Activated CD4-positive, alpha-beta T cell treated with anti-CD3 and anti-CD28 coated beads for 36 hours (primary cell): ENCODE measurements at regions not wholly inside any gene's neighbourhood (a gene's known extent, or its start where the extent isn't known, plus 50 kb on each side); places are given as distances from the start of the nearest gene placed in this dataset.

ENCODE experiments used
- ATAC-seq: fragments of 200-7000 bp; cut with Tn5 transposase; one replicate; pipeline ENCODE4 v1.10.0; 2021; ENCODE audit warnings: mild to moderate bottlenecking, moderate library complexity
- CTCF ChIA-PET: fragments of 350-600 bp; sonication (Branson Sonifier 250); formaldehyde crosslinking; loops from one replicate; lab custom pipeline; 2021; ENCODE audit warnings: antibody characterized with exemption; lab: Charles Lee
- POLR2A ChIA-PET: fragments of 350-600 bp; sonication (Branson Sonifier 250); formaldehyde crosslinking; loops from one replicate; lab custom pipeline; 2021; ENCODE audit warnings: antibody characterized with exemption, inconsistent platforms; lab: Charles Lee
- DNase-seq: peaks from one replicate; pipeline ENCODE4 v3.0.0-alpha.2; 2020
- H3K27ac Mint-ChIP-seq: one replicate; pipeline ENCODE4 v1.8.0; 2021; ENCODE audit warnings: mixed read lengths
- H3K27me3 Mint-ChIP-seq: one replicate; pipeline ENCODE4 v1.8.0; 2021; ENCODE audit warnings: mixed read lengths
- H3K36me3 Mint-ChIP-seq: one replicate; pipeline ENCODE4 v1.8.0; 2021; ENCODE audit warnings: low read depth, mixed read lengths
- H3K4me1 Mint-ChIP-seq: one replicate; pipeline ENCODE4 v1.8.0; 2021; ENCODE audit warnings: mixed read lengths
- H3K4me3 Mint-ChIP-seq: one replicate; pipeline ENCODE4 v1.8.0; 2021; ENCODE audit warnings: mild to moderate bottlenecking, moderate library complexity, mixed read lengths
- H3K9me3 Mint-ChIP-seq: one replicate; pipeline ENCODE4 v1.8.0; 2021; ENCODE audit warnings: low read depth, mixed read lengths
- intact Hi-C, 2 experiments: fragments of 100-400 bp; cut with DNase I in 1 of 2; cut with micrococcal nuclease in 1 of 2; formaldehyde crosslinking; loops; one replicate each; pipeline versions ENCODE4 v1.14.2 to v1.15.1; 2022 to 2024; cut with DNase I, micrococcal nuclease

DNA sequence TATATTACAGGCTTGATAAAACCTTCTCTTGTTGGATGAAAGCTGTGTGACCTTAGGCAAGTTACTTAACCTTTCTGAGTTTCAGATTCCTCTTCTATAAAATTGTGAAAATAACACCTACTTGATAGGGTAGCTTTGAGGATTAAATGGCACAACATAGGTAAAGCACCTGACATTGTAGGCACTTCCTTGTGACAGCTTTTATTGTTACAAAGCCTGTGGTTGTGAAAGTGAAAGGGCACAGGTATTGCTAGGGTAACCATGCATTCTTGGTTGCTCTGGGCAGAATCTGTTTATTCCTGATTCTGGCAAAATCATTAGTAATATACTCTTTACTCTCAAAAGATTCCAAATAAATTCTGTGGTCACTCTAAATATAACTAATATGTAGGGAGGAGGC lies 493.4 kb downstream of the OLFM4 start:
- CTCF ChIA-PET = no interaction called here
- H3K4me1 Mint-ChIP-seq = no peaks in the 10 kb centered on the region
- intact Hi-C loops = no loop called here
- no peak overlapping the region for H3K4me3 Mint-ChIP-seq
- POLR2A ChIA-PET = no interaction called here
- no peaks in the 10 kb centered on the region for H3K27me3 Mint-ChIP-seq
- no peak overlapping the region for H3K27ac Mint-ChIP-seq
- no peaks in the 10 kb centered on the region for H3K36me3 Mint-ChIP-seq
- H3K9me3 Mint-ChIP-seq = peaks cover 4% of the 10 kb centered on the region
- DNase-seq (no peak), ATAC-seq (no peak)

DNA sequence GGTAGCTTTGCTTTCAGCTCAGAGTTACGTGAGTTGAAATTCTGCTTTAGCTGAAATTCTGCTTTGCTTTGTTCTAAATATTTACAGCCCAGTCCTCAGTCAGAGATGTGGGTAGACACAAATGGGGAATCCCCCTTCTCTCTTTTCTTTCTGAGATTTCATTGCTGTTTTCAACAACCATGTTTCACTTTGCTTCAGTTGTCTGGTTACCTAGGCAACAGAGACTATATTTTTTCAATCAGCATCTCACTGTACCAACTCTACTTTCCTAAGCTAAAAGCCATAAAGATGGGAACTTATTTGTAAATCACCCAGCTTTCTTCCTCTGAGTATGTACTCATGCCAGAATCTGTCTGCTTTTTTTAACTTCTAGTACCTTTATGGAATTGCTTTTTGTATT lies 509.0 kb downstream of the OLFM4 start:
- DNase-seq = no peak
- no peaks in the 10 kb centered on the region for H3K36me3 Mint-ChIP-seq
- H3K4me3 Mint-ChIP-seq = no peak overlapping the region
- H3K27me3 Mint-ChIP-seq = no peaks in the 10 kb centered on the region
- H3K4me1 Mint-ChIP-seq = no peaks in the 10 kb centered on the region
- CTCF ChIA-PET = no interaction called here
- intact Hi-C loops = no loop called here
- no peak overlapping the region for H3K27ac Mint-ChIP-seq
- POLR2A ChIA-PET = no interaction called here
- no peak for ATAC-seq
- no peaks in the 10 kb centered on the region for H3K9me3 Mint-ChIP-seq

- ATAC-seq = no peak
Measured at GRCh38 chr13:53545340-53545941, 516.8 kb downstream of the OLFM4 start.

DNA sequence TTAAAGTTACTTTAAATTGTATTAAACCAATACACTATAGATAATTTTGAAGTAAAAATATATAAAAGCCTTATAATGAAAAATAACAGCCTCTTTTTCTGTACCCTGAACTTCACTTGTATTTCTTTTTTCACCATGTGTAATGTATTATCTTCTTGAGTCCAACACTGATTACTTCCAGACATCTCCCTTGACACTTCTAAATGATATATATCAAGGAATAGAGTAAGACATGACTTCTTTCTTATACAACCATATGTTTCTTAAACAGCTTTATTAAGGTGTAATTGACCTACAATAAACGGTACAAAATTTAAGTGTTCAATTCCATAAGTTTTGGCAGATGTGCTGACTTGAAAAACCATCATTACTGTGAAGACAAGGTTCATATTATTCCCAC lies 531.9 kb downstream of the OLFM4 start:
- Mint-ChIP-seq H3K9me3 (peaks cover 6% of the 10 kb centered on the region), H3K27ac (no peak overlapping the region), H3K4me3 (no peak overlapping the region)

More at GRCh38 chr13:53545340-53545941, 516.8 kb downstream of the OLFM4 start:
- no peaks in the 10 kb centered on the region for H3K4me1 Mint-ChIP-seq
- CTCF ChIA-PET = no interaction called here
- H3K27me3 Mint-ChIP-seq = no peaks in the 10 kb centered on the region
- POLR2A ChIA-PET = no interaction called here
- H3K36me3 Mint-ChIP-seq = no peaks in the 10 kb centered on the region
- no peak overlapping the region for H3K27ac Mint-ChIP-seq
- H3K4me3 Mint-ChIP-seq = no peak overlapping the region
- peaks cover 2% of the 10 kb centered on the region for H3K9me3 Mint-ChIP-seq
- intact Hi-C loops = no loop called here
- DNase-seq = no peak

GRCh38 chr13:53562419-53562818 lies 533.8 kb downstream of the OLFM4 start:
- ChIA-PET POLR2A (no interaction called here), CTCF (no interaction called here)
- H3K9me3 Mint-ChIP-seq = peaks cover 6% of the 10 kb centered on the region
- H3K4me3 Mint-ChIP-seq = no peak overlapping the region
- ATAC-seq = no peak
- no peak overlapping the region for H3K27ac Mint-ChIP-seq
- no peak for DNase-seq
- H3K36me3 Mint-ChIP-seq = no peaks in the 10 kb centered on the region
- intact Hi-C loops = no loop called here
- no peaks in the 10 kb centered on the region for H3K4me1 Mint-ChIP-seq
- no peaks in the 10 kb centered on the region for H3K27me3 Mint-ChIP-seq

More for the DNA sequence above, 531.9 kb downstream of the OLFM4 start:
- DNase-seq (no peak), ATAC-seq (no peak)
- intact Hi-C loops = no loop called here
- POLR2A ChIA-PET = no interaction called here
- no peaks in the 10 kb centered on the region for H3K27me3 Mint-ChIP-seq
- H3K4me1 Mint-ChIP-seq = no peaks in the 10 kb centered on the region
- CTCF ChIA-PET = no interaction called here
- no peaks in the 10 kb centered on the region for H3K36me3 Mint-ChIP-seq

DNA sequence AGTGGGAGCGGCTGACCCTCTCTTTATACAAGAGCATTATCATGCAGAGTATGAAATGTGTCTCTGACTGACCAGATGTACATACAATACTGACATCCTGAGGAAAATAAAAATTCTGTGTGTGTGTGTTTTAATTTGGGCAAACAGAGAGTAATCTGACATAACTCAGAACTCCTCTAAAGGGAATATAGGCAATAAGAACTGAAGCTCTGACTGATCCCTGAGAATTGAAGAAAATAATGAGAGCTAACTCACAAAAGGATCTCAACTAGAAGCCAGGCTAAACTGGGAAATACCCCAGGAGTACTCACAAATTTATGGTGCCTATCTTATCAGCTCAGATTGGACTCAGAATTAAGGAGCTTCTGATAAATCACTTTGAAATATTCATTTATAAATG lies 539.9 kb downstream of the OLFM4 start:
- ChIA-PET POLR2A (no interaction called here), CTCF (no interaction called here)
- H3K9me3 Mint-ChIP-seq = peaks cover 8% of the 10 kb centered on the region
- no peak for ATAC-seq
- H3K27ac Mint-ChIP-seq = no peak overlapping the region
- no peak overlapping the region for H3K4me3 Mint-ChIP-seq
- H3K27me3 Mint-ChIP-seq = no peaks in the 10 kb centered on the region
- intact Hi-C loops = no loop called here
- DNase-seq = no peak
- H3K36me3 Mint-ChIP-seq = no peaks in the 10 kb centered on the region
- H3K4me1 Mint-ChIP-seq = no peaks in the 10 kb centered on the region

GRCh38 chr13:53569453-53569852 lies 540.8 kb downstream of the OLFM4 start:
- DNase-seq = no peak
- H3K27ac Mint-ChIP-seq = no peak overlapping the region
- H3K9me3 Mint-ChIP-seq = peaks cover 8% of the 10 kb centered on the region
- H3K27me3 Mint-ChIP-seq = no peaks in the 10 kb centered on the region
- ChIA-PET CTCF (no interaction called here), POLR2A (no interaction called here)
- no peak for ATAC-seq
- no peaks in the 10 kb centered on the region for H3K4me1 Mint-ChIP-seq
- H3K4me3 Mint-ChIP-seq = no peak overlapping the region
- intact Hi-C loops = no loop called here
- no peaks in the 10 kb centered on the region for H3K36me3 Mint-ChIP-seq

GRCh38 chr13:53601113-53601512 lies 572.5 kb downstream of the OLFM4 start:
- intact Hi-C loops = no loop called here
- Mint-ChIP-seq H3K27me3 (no peaks in the 10 kb centered on the region), H3K4me3 (no peak overlapping the region), H3K9me3 (peaks cover 2% of the 10 kb centered on the region), H3K36me3 (no peaks in the 10 kb centered on the region), H3K27ac (no peak overlapping the region), H3K4me1 (no peaks in the 10 kb centered on the region)
- POLR2A ChIA-PET = no interaction called here
- no peak for DNase-seq
- CTCF ChIA-PET = interaction anchor here (0.7 kb wide), 2 partner anchors 23 to 332 kb away, joined by 3 to 4 read pairs; no protein-coding TSS in a partner anchor
- no peak for ATAC-seq

DNA sequence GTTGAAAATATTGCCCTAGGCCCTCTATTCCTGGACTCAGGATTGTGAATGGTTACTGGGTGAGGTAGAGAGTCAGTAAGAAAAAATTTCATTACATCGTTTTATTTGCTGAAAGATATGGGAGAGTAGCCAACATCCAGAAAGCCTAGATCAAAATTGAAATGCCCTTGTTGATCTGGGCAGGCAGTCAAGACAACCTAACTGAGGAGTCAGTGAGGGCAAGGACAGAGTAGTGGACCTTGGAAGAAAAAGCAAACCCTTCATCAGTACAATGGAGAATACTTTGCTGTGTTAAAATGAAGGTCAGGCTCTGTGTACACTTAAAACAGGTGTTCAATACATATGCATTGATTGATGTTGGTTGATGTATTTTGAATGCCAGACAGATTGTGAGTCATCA lies 576.7 kb downstream of the OLFM4 start:
- no peak overlapping the region for H3K27ac Mint-ChIP-seq
- no peaks in the 10 kb centered on the region for H3K27me3 Mint-ChIP-seq
- ATAC-seq (no peak), DNase-seq (no peak)
- H3K4me1 Mint-ChIP-seq = no peaks in the 10 kb centered on the region
- intact Hi-C loops = no loop called here
- ChIA-PET POLR2A (no interaction called here), CTCF (no interaction called here)
- H3K4me3 Mint-ChIP-seq = no peak overlapping the region
- H3K9me3 Mint-ChIP-seq = peaks cover 2% of the 10 kb centered on the region
- H3K36me3 Mint-ChIP-seq = no peaks in the 10 kb centered on the region

DNA sequence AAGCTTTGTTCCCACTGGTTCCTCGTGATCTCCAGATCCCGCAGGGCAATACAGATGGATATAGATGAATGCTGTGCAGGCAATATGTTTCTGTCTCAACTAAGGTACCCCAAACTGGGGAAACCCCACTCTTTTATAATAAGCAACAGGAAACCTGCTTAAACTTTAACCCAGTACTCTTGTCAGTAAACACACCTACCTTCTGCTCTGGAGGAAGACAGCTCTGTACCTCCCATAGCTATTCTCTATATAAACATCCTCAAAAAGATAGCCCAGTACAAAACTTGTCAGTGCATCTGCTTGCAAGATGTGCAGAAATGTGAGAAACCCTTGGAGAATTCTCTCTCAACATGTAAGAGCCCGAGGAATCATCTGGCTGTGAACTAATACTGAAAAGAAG lies 583.6 kb downstream of the OLFM4 start:
- intact Hi-C loops = no loop called here
- POLR2A ChIA-PET = no interaction called here

DNA sequence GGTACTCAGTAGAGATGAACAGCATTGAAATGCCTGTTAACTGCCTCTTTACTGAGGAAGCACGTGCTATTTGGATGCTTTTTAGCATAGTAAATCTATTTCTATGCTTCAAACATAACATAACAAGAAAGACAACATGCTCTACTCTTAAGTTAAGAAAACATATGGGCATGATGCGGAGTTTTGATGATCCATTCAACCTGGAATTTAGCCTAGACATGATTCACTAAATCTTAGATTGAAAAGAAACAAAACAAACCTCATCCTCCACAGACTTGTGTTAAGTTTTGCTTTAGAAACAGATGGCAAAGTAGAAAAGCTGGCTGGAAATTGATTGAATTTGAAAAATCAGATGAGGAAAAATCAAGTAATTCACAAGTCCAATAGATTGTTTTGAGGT lies 593.8 kb downstream of the OLFM4 start:
- DNase-seq (no peak), ATAC-seq (no peak)
- Mint-ChIP-seq H3K4me1 (no peaks in the 10 kb centered on the region), H3K4me3 (no peak overlapping the region), H3K27ac (no peak overlapping the region), H3K36me3 (no peaks in the 10 kb centered on the region), H3K27me3 (no peaks in the 10 kb centered on the region), H3K9me3 (peaks cover 7% of the 10 kb centered on the region)
- ChIA-PET POLR2A (no interaction called here), CTCF (interaction anchor here (1.1 kb wide), 1 partner anchor 10 kb away, joined by 5 read pairs; no protein-coding TSS in a partner anchor)
- intact Hi-C loops = no loop called here

More for the DNA sequence above, 583.6 kb downstream of the OLFM4 start:
- ATAC-seq = no peak
- H3K27ac Mint-ChIP-seq = no peak overlapping the region
- H3K4me1 Mint-ChIP-seq = no peaks in the 10 kb centered on the region
- H3K4me3 Mint-ChIP-seq = no peak overlapping the region
- no peaks in the 10 kb centered on the region for H3K36me3 Mint-ChIP-seq
- no peak for DNase-seq
- no peaks in the 10 kb centered on the region for H3K9me3 Mint-ChIP-seq
- CTCF ChIA-PET = interaction anchor here (1.6 kb wide), 1 partner anchor 11 kb away, joined by 5 read pairs; no protein-coding TSS in a partner anchor
- no peaks in the 10 kb centered on the region for H3K27me3 Mint-ChIP-seq

DNA sequence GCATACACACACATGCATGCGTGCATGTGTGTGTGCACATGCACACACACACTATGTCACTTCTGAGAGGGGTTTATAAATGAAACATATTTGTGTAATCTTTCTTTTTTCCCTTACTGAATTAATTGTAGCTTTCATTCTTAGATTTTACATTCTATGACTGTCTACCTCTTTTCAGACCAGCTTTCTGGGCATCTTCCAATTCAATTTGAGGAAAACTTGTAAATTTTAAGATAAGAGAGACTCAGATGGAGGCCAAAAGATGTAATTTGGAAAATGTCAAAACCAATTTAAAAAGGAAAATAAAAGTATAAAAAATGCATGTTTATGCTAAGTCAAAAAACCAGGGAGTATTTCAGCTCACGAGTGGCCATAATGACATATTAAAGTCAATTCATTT lies 594.5 kb downstream of the OLFM4 start:
- no peak overlapping the region for H3K4me3 Mint-ChIP-seq
- no peaks in the 10 kb centered on the region for H3K4me1 Mint-ChIP-seq
- H3K27me3 Mint-ChIP-seq = no peaks in the 10 kb centered on the region
- intact Hi-C loops = no loop called here
- peaks cover 7% of the 10 kb centered on the region for H3K9me3 Mint-ChIP-seq
- ATAC-seq (no peak), DNase-seq (no peak)
- CTCF ChIA-PET = interaction anchor here (1.1 kb wide), 1 partner anchor 10 kb away, joined by 5 read pairs; no protein-coding TSS in a partner anchor
- no peak overlapping the region for H3K27ac Mint-ChIP-seq
- H3K36me3 Mint-ChIP-seq = no peaks in the 10 kb centered on the region
- POLR2A ChIA-PET = no interaction called here
